GM06990 (cell line): ENCODE measurements at regions not wholly inside any gene's neighbourhood (a gene's known extent, or its start where the extent isn't known, plus 50 kb on each side); places are given as distances from the start of the nearest gene placed in this dataset.

ENCODE experiments used
- DNase-seq: peaks from one replicate; pipeline ENCODE4 v3.0.0-alpha.2; 2011; ENCODE audit not compliant: insufficient read length; ENCODE audit errors: extremely low read depth
- H3K27me3 ChIP-seq: replicated peaks from 2 replicates; pipeline ENCODE4 v1.6.0; 2011; ENCODE audit warnings: low read length; ENCODE audit not compliant: control insufficient read depth, insufficient read depth
- H3K36me3 ChIP-seq: 2 replicates; pipeline ENCODE4 v1.5.1; 2011; ENCODE audit warnings: low read length; ENCODE audit not compliant: control insufficient read depth, insufficient read depth
- H3K4me3 ChIP-seq: replicated peaks from 2 replicates; pipeline ENCODE4 v1.5.1; 2011; ENCODE audit warnings: low read depth, mild to moderate bottlenecking, control low read depth, low read length
- TF ChIP-seq, protein P1 (sequence below): IDR thresholded peaks from 2 replicates; pipeline ENCODE4 v1.5.1; 2011; ENCODE audit warnings: low read length, control low read depth, mild to moderate bottlenecking, inconsistent platforms; ENCODE audit not compliant: insufficient read depth, poor library complexity, severe bottlenecking

- no peak for DNase-seq
- Histone ChIP-seq H3K27me3 (no peaks in the 10 kb centered on the region), H3K36me3 (no peaks in the 10 kb centered on the region), H3K4me3 (no peak overlapping the region)
- TF ChIP-seq, protein P1, sequence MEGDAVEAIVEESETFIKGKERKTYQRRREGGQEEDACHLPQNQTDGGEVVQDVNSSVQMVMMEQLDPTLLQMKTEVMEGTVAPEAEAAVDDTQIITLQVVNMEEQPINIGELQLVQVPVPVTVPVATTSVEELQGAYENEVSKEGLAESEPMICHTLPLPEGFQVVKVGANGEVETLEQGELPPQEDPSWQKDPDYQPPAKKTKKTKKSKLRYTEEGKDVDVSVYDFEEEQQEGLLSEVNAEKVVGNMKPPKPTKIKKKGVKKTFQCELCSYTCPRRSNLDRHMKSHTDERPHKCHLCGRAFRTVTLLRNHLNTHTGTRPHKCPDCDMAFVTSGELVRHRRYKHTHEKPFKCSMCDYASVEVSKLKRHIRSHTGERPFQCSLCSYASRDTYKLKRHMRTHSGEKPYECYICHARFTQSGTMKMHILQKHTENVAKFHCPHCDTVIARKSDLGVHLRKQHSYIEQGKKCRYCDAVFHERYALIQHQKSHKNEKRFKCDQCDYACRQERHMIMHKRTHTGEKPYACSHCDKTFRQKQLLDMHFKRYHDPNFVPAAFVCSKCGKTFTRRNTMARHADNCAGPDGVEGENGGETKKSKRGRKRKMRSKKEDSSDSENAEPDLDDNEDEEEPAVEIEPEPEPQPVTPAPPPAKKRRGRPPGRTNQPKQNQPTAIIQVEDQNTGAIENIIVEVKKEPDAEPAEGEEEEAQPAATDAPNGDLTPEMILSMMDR, result no peak
Observed at GRCh38 chr9:26358836-26359235, 533.8 kb downstream of the CAAP1 start.

- Histone ChIP-seq H3K4me3 (no peak overlapping the region), H3K27me3 (no peaks in the 10 kb centered on the region), H3K36me3 (no peaks in the 10 kb centered on the region)
- DNase-seq, result no peak
- TF ChIP-seq, protein P1, result no peak
Observed at GRCh38 chr9:26357803-26358344, 534.7 kb downstream of the CAAP1 start.

DNA sequence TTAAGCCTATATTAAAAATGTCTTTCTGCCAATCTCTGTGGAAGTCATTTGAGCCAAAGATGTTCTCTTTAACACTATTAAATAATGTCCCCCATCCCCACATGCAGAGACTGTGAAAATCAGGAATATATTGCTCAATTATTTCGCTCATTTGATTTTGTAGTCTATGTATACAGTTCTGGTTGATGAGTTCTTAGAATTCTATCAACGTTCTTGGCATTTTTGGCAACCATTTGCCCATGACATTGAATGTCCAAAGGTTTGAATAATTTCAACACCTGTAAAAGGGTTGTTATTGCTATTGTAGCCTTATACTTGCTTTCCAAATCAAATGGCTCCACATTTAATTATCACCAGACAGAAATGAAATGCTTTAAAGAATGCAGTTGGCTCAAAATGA is 536.1 kb downstream of the CAAP1 start:
- H3K27me3 ChIP-seq, result no peaks in the 10 kb centered on the region
- TF ChIP-seq, protein P1, result no peak
- no peak overlapping the region for H3K4me3 ChIP-seq
- no peak for DNase-seq
- H3K36me3 ChIP-seq, result no peaks in the 10 kb centered on the region

DNA sequence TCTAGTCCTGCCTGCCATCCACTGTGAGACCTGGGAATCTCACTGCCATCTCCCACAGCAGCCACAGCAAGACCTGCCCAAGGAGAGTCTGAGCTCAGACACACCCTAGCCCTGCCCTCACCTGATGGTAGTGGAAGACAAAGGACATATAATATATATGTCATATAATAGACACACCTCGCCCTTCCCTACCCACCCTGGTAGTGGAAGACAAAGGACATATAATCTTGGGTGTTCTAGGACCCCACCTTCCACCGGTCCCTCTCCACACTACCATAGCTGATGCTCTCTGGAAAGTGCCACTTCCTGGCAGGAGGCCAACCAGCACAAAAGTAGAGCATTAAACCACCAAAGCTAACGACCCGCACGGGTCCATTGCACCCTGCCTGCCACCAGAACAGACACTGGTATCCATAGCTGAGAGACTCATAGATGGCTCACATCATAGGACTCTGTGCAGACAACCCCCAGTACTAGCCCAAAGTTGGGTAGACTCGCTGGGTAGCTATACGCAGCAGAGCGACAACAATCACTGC is 545.6 kb downstream of the CAAP1 start:
- TF ChIP-seq, protein P1, result no peak

DNA sequence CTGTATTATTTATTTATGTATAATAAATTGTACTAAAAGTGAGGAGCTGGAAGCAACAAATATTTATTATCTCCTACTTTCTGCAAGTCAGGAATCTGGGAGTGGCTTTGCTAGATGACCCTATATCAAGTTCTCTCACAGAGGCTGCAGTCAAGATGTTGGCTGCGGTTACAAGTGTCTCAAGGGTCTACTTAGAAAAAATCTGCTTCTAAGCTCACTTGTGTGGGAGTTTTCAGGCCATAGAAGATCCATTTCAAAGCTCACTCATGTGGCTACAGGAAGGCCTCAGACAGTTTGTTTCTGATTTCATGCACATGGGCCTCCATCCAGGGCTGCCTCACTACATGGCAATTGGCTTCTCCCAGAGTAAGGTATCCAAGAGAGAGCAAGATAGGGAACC is 551.1 kb downstream of the CAAP1 start:
- TF ChIP-seq, protein P1, result no peak
- Histone ChIP-seq H3K4me3 (no peak overlapping the region), H3K36me3 (no peaks in the 10 kb centered on the region), H3K27me3 (no peaks in the 10 kb centered on the region)
- no peak for DNase-seq

More for the DNA sequence above, 545.6 kb downstream of the CAAP1 start:
- Histone ChIP-seq H3K27me3 (no peaks in the 10 kb centered on the region), H3K4me3 (no peak overlapping the region), H3K36me3 (no peaks in the 10 kb centered on the region)
- no peak for DNase-seq

DNA sequence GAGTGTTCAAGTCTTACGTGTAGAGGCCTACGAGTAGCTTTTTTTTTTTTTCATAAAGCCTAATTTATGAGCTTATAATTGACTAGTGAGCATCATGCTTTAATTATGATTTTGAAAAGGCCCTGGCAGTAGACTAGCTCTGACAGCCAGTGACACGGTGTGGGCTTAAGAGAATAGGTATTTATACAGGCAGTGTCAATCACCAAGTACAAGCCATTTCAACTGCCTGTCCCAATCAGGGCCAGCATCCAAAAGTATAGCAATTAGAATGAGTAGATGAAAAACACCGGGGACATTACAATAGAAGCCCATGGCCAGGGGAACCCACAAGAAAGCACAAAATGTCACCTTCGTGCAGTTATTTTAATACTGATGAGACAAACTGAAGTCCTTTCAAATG is 552.8 kb downstream of the CAAP1 start:
- no peak for DNase-seq
- TF ChIP-seq, protein P1, result no peak
- Histone ChIP-seq H3K4me3 (no peak overlapping the region), H3K27me3 (no peaks in the 10 kb centered on the region), H3K36me3 (no peaks in the 10 kb centered on the region)
